DMS114 treated with DMSO at 0.1 percent for 48 hours (cell line): ENCODE measurements at regions not wholly inside any gene's neighbourhood (a gene's known extent, or its start where the extent isn't known, plus 50 kb on each side); places are given as distances from the start of the nearest gene placed in this dataset.

Experiments
- DNase-seq: peaks from one replicate; lab custom pipeline; 2025; ENCODE audit not compliant: unreplicated experiment; lab: John Stamatoyannopoulos, UW

DNA sequence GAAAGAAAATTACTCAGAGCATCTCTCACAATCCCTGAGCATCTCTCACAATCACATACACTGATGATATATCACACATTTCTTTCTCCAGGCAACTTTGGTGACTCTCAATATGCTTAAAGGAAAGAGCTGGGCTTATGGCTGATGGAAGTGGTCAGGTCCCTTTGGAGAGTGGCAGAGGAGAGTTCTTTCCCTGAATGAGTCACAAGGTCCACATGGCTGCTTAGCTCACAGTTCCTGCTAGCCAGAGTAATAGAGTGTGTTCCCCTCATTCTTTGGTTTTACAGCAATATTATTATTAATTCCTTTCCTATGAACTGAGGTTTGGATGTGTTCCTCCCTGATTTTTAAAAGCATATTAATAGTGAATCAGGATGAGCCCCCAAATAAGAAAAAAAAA lies 287.4 kb downstream of the C7orf25 start:
- DNase-seq: no peak

GRCh38 chr7:42621543-42622219 lies 290.2 kb downstream of the C7orf25 start:
- DNase-seq: no peak

- DNase-seq: no peak
These were observed 293.1 kb downstream of the C7orf25 start for GRCh38 chr7:42618651-42619360.

DNA sequence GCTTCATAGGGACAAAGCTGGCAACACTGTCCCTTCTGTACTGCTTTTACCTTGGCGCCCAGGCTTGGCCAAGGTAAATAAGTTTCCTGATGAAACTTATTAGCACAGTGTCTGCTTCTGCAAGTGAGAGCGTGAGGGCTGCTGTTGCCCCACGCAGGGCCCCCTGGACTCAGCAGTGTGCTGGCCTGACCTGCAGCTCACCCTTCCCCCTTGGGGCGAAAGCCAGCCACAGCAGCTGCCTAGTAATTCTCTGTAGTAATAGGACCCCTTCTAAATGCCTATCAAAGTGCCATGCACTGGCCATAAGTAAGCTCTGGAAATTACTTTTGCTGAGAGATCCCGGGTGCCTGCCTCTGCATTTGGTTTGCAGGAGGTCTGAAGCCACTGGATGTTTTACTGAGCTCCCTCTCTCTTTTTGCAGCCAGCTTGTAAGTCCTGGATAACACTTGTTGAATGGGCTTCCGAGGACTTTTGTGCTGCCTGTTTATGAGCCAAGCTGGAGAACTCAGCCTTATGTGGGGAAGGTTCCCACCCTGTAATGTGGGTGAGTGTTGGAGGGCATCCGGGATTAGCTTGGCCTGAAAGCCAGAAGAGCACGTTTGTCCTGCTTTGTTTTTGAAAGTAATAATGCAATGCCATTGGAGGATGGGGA lies 293.9 kb downstream of the C7orf25 start:
- no peak for DNase-seq

DNA sequence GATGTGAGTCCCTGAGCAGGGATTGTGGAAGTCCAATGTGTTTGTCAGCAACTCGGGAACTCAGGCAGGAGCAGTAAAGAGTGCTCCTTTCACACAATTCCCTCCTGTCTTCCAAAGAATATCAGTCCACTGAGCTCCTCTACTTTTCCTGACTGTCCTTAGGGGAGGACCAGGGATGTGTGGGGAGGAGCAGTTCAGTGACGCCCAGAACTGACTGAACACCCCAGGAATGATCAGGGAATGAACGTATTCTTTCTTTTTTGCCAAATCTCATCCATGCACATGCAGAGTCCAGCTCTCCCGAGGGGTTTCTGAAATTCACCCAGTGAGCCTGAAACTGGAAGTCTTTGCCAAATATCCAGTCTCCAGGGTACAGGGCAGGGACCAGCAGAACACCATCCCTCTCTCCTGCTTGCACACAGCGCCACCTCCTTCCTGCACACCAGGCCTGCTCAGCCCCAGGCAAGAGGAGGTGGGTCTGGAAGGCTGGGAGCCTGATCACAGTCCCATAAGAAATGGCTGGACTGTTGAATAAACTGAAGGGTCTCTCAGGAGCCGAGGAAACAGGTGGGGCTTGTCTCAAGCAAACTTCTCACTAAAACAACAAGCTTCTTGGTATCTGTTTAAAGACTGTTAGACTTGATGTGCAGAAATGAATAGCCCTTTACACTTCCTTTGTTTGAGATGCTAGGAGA lies 294.7 kb downstream of the C7orf25 start:
- no peak for DNase-seq

- no peak for DNase-seq
These were observed 297.2 kb downstream of the C7orf25 start for GRCh38 chr7:42614636-42615035.

DNA sequence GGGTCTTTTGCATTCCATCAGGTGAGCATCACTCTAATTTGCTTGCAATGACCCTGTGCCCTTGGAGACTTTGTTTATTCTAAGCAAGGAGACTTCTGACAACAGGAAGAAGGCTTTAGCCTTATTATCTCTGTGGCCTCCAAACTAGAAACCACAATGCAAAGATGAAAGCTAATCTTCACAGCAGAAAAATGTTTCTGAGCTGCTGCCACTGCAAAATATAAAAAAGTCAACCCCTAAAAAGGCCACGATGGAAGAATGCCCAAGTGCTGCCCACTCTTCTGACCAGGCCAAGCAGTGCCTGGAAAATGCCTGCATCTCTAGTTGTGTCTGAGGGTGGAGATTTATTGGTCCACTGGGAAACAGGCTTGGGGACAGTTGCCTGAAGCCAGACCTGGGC lies 299.9 kb downstream of the C7orf25 start:
- no peak for DNase-seq

- DNase-seq: no peak
These were observed 300.5 kb downstream of the C7orf25 start for GRCh38 chr7:42611289-42611928.

DNA sequence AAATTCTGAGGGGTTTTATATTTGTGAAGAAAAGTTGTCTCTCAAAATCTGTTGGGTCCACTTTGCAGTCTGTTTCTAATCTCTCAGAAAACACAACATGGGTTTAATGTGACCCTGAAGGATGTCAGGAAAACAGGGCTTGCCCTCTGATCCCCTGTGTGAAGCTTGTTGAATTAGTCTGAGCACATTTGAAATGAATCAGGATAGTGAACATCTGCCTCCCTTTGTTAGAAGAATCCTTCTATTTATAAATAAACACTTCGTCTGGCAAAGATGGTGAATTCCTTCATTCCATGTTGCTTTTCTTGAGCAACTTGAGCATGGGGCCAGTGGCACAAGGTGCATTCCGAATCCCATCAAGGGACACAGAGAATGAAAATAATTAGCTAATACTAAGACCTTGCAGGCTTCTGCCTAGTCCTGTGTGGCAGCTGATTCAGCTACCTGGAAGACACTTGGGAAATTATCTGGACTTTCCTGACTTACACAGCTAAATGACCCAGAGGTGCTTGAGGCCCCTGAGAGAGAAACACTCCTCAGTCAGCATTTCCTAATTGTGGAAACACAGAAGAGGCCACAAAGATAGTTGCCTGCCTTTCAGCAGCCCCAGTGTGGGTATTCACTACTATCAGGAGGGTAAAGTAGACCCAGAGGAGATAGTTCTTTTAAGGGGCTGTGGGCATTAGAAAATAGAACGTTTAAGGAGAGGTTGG lies 305.5 kb downstream of the C7orf25 start:
- DNase-seq: no peak

GRCh38 chr7:42605406-42606192 lies 306.3 kb downstream of the C7orf25 start:
- DNase-seq: no peak

- no peak for DNase-seq
These were observed 308.4 kb downstream of the C7orf25 start for GRCh38 chr7:42603496-42603895.

GRCh38 chr7:42597300-42597699 lies 314.6 kb downstream of the C7orf25 start:
- DNase-seq: no peak

DNA sequence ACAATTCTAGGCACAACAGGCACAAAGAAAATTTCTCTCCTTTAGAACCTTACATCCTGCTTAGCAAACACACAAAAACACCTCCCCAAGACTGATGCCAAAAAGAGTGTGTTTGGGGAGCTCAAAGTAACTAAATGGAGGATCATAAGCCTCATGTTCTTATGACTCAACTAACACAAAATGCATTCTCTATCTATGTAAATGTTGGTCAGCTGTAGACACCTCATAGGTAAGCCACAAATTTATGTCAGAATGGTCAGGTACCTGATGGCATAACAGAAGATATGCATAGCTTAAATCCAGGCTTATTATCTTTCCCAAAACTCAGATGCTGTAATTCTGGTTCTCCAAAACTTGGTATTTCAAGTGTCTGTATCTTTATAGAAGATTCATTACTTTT lies 315.1 kb downstream of the C7orf25 start:
- no peak for DNase-seq

- no peak for DNase-seq
These were observed 318.0 kb downstream of the C7orf25 start for GRCh38 chr7:42593860-42594259.

DNA sequence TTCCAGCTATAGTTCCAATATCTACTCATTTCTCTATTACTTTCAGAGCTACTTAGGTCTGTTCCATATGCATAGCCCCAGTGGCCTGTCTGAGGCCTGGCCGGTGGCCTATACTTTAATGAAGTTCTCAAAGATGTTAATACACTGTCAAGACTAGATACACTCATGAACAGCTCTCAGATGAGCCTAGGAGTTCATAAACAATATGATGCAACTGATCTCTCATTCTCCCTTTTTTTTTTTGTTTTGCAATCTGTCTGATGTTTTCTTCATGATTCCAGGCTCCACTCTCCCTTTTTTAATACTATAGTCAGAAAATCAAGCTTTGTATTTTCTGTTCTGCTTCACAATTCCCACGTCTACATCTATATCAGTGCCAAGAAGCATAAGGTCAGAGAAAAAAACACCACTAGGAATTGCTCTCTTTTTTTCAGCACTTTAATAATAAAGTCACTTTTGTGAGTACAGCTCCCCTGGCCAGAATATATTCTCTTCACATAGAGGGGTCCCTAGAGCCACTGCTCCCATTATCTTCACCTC lies 321.0 kb downstream of the C7orf25 start:
- DNase-seq: no peak

DNA sequence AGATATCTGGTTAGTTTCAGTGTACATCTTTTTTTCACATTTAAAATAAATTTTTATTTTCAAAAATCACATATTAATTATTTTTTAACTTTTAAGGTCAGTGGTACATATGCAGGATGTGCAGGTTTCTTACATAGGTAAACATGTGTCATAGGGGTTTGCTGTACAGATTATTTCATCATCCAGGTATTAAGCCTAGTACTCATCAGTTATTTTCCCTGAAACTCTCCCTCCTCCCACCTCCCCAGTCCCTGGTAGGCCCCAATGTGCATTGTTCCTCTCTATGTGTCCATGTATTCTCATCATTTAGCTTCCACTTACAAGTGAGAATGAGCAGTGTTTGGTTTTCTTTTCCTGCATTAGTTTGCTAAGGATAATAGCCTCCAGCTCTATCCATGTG lies 323.0 kb downstream of the C7orf25 start:
- DNase-seq: no peak

- no peak for DNase-seq
These were observed 324.1 kb downstream of the C7orf25 start for GRCh38 chr7:42587806-42588205.

GRCh38 chr7:42580061-42580460 lies 331.8 kb downstream of the C7orf25 start:
- no peak for DNase-seq

DNA sequence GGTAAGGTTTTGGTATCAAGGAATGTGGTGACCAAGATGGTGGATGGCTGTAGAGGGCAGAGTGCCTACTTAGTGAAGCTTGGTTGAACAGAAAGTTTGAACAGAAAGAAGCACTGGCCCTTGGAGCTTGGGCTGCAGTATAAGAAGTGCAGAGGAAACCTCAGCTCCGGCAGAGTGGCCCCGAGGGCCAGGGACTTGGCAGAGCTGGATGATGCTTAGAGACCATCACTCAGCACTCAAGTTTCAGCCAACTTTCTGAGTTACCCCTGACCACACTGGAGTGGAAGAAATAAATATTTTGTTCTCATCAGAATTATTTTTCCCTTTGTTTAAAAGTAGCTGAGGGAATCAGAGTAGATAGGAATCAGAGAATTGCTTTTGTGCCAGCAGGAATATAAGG lies 336.7 kb downstream of the C7orf25 start:
- DNase-seq: no peak

GRCh38 chr7:42574685-42575084 lies 337.2 kb downstream of the C7orf25 start:
- DNase-seq: no peak
